Ecto neural progenitor cell (in vitro differentiated cells): ENCODE measurements at regions not wholly inside any gene's neighbourhood (a gene's known extent, or its start where the extent isn't known, plus 50 kb on each side); places are given as distances from the start of the nearest gene placed in this dataset.
"Not testable (repeated sequence)": the region's sequence is repeated elsewhere in the genome, so short reads cannot be mapped to it uniquely, and the experiment has no call there.

Experiments used
- DNase-seq: peaks from one replicate; pipeline ENCODE4 v3.0.0-alpha.2; 2018; ENCODE audit warnings: low spot score

DNA sequence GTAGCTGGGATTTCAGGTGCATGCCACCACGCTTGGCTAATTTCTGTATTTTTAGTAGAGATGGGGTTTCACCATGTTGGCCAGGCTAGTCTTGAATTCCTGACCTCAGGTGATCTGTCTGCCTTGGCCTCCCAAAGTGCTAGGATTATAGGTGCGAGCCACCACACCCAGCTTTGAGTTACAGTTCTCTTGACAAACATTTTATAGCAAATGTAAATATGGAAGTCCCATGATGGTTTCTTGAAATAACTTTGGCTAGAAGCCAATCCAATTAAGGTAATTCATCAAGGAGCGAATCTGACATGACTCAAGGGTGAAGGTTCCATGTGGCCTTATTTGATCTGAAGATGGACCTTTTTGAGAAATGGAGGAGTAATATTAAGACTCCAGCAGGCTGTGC is 76.2 kb upstream of the RFLNA start:
- not testable (repeated sequence) for DNase-seq

DNA sequence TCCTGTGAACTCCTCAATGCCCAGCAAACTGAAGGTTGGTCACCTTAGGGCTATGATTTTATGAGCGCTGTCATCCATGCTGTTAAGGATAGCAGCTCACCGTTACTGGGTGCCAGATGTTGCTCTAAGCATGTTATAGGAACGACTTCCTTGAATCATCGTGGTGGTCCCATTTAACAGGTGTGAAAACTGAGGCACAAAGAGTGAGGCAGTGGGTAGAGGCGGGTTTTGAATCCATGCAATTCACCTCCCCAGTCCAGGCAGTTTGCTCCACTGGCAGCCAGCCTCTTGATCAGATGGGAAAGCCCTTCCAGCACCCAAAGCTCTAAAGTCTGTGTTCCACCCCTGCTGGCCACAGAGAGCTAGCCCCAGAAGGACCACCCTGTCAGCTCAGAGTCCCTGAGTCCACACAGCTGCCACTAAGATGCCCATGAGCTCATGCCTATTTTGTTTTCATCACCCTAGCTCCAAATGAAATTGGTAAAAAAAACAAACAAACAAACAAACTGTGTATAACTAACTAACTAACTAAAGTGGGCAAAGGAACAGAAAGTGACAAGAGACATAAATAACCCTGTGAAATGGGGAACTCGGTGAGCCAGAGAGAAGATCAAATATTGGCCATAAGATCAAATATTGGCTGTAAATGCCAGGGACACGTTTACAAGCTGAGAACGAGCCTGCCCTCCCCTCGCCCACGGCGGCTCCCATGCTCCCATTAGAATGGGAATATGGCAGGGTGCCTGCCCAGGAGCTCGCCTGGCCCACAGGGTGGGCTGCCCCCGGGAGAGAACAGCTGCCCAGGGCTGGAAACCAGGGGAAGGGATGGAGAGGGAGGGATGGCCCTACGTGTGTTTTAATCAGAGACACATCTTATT is 72.3 kb upstream of the RFLNA start:
- DNase-seq = no peak

DNA sequence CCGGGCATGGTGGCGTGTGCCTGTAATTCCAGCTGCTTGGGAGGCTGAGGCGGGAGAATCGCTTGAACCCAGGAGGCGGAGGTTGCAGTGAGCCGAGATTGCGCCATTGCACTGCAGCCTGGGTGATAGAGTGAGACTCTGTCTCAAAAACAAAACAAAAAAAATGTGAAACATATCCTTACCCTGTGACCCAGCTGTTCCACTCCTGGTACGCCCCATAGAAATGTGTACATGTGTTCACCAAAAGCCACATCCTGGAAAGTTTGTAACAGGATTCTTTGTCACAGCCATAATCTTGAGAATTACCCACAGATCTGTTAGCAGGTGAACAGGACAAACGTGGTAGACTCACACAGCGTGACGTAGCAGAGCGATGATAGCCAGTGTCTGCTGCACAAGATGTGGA is 71.2 kb upstream of the RFLNA start:
- not testable (repeated sequence) for DNase-seq

DNA sequence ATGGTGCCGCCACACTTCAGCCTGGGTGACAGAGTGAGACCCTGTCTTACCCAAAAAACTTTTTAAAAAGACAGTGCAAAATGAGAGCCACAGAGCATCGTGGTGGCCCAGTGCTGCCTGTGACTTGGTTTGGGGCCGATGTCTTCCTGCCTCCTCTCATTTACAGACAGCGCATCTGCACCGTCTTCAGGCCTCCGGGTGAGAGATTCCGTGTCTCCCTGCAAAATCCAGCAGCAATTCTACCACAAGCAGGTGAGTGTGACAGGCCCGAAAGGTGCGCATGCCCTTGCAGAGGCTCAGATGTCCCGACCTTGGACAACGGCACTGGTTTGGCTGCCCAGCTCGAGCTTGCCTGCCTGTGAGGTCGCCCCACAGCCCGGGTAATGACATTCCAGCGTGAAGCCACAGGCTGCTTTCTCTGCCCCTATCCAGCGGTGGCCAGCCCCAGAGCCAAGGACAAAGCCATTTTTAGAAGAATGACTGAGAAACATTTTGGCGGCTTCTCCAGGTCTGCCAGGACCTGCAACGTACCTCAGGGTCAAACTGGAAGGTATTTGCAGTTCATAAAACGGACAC is 70.3 kb upstream of the RFLNA start:
- DNase-seq = no peak

DNA sequence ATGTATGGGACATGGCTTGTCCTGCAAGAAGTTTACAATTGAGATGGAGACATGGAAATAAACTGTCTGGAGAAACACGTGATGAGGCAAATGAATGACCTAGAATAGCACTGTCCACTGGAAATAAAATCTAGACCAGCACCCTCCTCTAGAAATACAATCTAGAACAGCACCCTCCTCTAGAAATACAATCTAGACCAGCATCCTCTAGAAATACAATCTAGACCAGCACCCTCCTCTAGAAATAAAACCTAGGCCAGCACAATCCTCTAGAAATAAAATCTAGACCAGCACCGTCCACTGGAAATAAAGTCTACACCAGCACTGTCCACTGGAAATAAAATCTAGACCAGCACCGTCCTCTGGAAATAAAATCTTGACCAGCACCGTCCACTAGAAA is 69.2 kb upstream of the RFLNA start:
- no peak for DNase-seq

DNA sequence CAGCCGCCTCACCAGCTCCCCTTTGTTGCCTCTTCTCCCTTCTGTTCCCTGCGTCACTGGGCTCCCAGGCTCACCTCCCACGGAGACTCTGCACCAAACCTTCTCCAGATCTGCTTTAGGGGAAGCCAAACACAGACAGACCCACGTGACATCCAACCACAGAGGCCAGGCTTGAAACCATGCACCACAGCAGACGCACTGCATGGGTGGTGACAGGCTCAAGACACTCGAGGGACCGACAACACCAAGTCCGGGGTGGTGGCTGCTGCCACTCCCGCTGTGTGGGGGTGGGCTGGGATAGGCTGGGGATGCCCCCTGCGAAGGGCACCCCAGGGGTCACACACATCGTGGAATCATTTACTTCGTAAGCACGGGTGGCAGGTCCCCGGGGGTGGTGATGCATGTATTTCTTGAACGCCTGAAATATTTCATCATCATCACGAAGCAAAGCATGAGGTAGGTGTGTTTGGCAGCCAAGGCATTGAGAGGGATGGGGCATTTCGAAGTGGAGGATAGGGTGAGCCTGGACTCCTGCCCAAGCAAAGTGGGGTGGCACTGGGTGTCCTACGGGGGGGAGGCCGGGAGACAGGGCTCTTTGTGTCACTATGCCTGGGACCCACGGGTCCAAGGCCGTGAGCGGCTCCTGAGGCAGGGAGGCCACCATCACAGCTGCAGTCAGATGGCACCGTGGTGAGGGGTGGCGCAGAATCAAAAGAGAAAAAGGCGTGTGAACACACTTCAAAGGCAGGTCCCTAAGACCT is 66.8 kb upstream of the RFLNA start:
- no peak for DNase-seq

DNA sequence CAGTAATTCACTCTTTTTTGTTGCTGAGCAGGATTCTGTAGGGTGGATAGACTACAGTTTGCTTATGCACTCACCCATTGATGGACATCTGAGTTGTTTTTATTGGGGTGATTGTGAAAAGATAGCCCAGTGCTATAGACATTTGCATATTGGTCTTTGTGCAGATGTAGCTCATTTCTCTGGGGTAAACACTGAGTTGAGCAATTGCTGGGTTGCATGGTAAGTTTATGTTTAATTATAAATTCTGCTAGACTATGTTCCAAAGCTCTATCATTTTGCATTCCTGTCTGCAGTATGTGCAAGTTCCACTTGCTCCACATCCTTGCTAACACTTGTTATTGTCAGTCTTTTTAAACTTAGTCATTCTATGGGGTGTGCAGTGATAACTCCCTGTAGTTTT is 65.4 kb upstream of the RFLNA start:
- DNase-seq = no peak

DNA sequence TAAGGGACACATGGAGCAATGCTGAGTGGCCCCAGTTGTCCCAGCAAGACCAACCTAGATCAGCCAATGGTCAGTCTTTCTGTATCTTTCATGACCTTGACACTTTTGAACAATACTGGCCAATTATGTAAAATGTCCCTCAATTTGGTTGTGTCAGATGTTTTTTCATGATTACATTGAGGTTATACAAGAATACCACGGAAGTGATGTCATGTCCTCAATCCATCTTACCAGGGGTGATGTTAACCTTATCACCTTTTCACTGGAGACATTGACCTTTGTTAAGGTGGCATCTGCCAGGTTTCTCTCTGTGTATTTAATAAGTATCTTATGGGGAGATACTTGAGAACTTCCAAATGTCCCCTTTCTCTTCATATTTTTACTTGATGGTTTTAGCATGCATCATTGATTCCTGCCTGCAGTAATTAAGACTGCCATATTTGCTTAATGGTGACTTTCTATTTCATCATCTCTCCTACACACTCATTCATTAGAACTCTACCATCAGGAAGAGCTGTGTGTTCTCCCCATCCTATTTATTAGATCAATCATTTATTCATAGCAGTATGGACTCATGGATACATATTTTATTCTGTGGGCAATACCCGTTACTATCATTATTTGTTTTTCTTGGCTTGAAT is 64.7 kb upstream of the RFLNA start:
- no peak for DNase-seq

DNA sequence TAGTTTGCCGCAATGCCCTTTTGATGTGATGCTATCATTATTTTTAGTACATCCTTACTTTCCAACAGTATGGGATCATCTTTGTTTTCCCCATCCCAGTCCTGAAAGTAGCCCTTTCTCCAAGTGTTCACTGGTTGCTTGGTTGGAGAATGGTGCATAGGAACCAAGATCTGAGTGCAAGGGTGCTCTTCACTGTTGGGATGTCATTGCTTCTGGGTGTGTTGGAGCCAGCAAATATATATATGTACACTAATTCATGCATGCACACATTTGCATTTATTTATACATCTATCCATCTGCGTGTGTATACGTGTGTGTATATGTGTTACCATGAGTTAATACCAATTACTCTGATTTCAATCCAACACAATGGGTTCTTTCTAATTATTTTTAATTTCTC is 64.1 kb upstream of the RFLNA start:
- no peak for DNase-seq

DNA sequence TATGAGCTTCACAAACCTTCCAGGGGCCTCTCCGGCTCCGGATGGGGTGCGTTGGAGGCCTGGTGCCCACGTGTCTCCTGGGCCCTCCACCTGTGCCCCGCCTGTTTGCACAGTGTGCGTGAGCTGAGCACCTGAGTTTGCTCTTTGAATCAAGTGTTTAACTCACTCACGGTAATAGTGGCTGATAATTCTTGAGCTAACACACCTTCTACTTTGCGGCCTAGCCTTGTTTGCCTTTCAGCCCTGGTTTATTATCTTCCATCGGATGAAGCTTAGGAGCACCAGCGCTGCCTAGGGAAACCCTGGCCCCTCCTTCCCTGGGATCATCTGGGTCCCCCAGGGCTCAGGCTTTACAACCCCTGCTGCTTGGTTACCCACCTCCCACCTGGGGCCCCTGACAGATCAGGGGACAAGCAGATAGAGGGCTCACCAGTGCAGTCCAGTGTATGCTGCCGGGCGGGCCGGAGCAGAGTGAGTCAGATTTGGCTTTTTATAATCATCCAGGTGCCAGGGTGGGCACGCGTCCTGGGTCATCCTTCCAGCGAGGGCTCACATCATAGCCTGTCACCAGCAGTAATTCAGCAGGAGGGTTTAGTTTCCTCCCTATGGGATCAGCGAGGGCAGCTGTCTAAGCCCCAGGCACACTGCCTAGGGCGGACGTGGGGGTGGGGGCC is 62.8 kb upstream of the RFLNA start:
- DNase-seq = no peak

DNA sequence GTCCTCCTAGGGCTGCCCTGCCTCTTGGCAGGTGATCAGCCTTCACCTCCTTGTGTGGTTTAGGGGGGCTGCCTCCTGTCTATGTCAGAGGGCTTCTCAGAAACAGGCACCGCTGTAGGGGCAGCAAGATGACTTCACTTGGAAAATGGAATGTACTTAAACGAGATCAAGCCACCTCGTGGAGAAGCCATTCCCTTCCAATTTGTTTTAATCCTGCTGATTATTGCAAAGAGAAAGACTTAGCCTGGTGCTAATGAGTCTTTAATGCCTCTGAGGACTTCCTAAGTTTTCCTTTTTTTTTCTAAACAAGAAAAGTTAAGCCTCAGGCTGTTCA is 62.3 kb upstream of the RFLNA start:
- no peak for DNase-seq

DNA sequence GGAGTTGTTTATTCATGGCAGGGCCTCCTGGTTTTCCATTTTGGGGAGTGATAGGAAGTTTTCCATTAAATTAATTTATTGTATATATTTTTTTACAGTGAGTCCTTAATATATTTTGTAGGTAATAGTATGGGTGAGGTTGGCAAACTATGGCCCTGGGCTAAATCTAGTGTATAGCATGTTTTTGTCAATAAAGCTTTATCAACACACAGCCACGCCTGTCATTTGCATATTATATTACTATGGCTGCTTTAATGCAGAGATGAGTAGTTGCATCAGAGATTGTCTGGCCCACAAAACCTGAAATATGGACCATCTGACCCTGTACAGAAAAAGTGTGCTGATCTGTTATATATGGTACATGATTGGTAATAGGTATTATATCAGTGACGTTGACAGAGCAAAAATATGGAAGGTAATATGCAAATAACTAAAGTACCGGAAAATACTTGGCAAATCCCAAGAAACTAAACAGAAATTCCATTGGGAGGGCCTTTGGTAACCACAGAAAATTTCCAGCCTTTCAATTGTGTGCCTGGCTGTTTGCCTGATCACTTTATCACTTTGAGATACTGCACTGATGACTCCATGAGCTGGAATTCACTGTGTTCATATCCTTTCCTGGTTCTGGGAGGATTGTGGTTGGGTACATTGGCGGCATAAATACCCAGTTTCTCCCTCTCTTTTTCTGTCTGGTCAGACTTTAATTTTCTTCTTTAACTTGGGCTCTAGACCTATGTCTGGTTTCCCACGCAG is 61.7 kb upstream of the RFLNA start:
- DNase-seq = no peak

DNA sequence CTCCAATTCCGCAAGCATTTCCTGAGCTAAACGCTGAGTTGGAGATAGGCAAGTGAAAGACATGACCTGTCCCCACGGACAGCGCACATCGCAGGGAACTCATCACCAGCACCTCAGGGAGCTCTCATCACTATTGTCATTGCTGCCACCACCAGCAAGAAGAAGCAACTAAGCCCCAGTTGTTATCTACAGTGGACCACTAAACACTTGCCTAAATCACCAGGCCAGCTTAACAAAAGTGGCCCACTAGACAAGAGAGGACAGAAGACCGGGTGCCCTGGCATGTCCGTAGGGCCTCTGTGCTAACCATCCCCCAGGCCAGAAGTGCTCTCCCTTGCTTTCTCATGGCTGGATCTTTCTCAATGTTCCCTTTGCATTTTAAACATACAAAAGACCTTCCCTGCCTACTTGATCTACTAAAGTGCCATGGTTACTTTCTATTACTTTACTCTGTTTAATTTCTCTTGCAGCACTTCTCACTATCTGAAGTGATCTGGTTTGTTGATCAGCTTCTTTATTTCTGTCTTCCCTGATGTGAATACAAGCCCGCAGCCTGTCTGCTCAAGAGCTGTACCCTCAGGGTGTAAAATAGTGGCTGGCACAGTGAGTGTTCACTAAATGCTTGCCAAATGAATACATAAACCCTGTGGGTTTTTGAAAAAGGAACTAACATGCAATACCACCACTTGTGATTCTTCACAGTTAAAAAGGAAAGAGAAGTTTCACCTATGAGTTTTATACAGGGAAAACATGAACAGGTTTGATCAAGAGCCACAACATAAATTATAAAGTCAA is 60.9 kb upstream of the RFLNA start:
- DNase-seq = no peak

DNA sequence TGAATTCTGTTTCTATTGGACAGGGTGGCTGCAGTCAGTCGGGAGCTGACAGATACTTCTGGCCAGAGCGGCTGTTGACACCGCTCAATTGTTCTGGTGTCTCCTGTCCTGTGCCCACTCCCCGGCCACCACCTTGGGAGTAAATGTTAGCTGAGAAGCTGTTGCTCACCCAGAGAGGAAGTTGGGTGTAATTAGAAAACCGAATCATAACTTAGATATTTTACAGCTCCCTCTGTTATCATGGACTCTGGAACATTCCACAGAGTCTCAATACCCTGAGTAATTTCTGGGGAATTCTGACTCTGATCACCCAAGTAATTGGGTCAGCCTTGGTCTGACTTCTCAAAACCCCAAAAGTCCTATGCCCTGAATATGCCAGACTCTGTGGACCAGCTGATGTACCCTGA is 58.3 kb upstream of the RFLNA start:
- no peak for DNase-seq

DNA sequence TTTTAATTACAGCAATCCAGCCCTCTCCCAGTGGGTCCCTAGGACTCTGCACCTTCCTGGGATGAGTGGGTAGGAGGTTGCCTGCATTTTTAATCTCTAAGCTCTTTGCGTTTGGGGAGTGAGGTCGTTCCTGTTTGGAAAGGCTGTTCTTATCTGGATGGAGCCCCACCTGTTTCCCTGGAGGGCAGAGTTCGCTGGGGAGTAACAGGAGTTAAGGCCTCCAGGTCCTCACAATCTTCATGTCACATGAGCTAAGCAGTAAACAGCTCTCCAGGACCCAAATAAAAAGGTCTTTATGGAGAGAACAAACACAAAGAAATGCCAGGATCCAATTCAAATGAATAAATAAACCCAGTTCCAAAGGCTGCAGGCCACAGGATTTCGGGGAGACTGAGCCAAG is 56.0 kb upstream of the RFLNA start:
- DNase-seq = no peak

DNA sequence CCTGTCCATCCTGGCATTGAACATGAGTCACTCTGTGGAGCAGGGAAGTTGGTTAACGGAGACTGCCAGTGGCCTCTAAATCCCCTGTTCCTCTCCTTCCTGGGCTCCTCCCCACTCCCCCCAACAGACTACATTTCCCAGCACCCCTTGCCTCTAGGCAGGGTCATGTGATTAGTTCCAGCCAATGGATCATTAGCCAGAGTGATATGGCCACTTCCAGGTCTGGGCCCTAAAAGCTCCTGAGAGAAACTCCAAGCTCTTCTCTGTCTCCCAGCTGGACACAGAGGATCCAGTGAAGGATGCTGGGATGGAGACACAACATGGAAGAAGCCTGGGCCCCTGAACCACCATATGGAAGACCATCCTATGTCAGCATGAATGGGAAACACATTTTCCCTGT is 54.4 kb upstream of the RFLNA start:
- no peak for DNase-seq

DNA sequence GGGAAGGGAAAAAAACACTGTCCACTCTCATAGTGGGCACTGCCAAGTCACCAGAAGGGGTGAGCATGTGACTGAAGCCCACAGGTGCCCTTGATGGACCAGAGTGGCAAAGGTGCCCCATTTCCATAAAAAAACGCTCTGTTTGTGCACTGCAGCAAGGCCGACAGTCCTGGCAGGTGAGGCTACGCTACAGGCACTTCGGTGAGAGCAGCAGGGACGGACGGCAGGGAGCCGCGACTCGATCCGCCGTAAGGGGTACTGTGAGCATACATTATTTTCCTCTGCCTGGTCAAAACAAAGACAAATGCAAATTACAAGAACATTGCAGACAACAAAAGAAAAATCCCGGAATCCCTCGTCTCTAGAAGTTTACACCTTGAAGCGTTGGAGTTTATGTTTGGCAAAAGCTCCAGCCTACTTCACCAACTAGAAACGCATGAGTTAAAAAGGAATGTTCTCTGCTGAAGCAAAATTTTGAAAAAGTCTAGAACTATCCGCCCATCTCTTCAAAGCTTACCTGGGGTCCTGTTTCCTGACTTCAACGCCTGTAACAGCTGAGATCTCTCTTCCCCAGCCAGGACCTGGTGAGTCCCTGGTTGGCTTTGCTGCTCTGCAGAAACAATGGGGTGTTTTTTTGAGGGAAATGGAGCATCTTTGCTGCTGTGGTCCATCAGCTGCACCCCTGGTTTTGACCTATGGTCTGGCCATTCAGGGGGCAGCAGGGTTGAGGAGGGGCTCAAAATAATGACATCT is 52.9 kb upstream of the RFLNA start:
- no peak for DNase-seq

DNA sequence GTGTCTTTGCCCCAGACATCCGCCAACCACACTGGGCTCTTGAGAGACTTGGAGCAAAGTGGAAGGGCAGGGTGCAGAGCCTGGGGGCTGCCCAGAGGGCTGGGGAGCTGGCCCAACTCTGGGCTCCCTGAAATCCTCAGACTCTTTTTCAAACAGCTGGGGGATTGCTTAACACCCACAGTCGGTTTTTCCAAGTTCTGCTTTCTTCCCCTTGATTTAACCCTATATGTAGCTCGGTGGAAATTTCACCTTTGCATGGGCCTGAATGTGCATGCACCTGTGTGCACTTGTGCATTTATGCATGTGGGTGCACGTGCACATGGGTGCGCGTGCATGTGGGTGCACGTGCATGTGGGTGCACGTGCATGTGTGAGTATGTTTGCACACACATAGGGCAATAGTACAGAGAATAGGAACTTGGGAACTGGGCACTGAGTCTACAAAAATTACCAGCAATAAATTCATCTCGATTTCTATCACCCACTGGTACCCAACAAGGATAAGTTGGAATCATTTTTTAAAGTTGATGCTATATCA is 52.3 kb upstream of the RFLNA start:
- no peak for DNase-seq

DNA sequence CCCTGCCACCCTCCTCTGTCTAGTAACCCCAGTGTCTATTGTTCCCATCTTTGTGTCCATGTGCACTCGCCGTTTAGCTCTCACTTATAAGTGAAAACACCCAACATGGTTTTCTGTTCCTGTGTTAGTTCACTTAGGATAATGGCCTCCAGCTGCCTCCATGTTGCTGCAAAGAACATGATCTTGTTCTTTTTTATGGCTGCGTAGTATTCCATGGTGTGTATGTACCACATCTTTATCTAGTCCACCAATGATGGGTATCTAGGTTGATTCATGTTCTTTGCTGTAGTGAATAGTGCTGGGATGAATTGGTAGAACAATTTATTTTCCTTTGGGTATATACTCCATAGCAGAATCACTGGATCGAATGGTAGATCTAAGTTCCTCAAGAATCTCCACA is 51.0 kb upstream of the RFLNA start:
- no peak for DNase-seq
